ENCODE measurements at regions not wholly inside any gene's neighbourhood (a gene's known extent, or its start where the extent isn't known, plus 50 kb on each side); places are given as distances from the start of the nearest gene placed in this dataset.

DNA sequence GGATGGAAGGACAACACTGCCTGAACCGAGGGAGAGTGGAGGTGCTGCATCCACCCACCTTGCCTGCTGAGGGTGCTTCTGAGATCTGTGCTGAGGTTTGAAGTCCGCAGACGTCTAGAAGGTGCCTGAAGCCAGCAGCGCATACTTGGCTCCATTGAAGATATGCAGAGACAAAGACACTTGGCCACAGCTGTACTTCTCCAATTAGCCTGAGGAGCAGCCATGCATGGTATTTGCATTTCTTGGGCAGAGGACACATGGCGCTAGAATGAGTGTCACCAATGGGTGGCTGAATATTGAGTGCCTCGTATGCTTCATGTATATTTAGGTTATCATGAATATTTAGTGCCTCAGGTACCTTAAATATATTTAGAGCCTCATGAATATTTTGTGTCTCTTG, 128.7 kb upstream of the ATP6AP2 start (continued):
- TF ChIP-seq, protein P1, sequence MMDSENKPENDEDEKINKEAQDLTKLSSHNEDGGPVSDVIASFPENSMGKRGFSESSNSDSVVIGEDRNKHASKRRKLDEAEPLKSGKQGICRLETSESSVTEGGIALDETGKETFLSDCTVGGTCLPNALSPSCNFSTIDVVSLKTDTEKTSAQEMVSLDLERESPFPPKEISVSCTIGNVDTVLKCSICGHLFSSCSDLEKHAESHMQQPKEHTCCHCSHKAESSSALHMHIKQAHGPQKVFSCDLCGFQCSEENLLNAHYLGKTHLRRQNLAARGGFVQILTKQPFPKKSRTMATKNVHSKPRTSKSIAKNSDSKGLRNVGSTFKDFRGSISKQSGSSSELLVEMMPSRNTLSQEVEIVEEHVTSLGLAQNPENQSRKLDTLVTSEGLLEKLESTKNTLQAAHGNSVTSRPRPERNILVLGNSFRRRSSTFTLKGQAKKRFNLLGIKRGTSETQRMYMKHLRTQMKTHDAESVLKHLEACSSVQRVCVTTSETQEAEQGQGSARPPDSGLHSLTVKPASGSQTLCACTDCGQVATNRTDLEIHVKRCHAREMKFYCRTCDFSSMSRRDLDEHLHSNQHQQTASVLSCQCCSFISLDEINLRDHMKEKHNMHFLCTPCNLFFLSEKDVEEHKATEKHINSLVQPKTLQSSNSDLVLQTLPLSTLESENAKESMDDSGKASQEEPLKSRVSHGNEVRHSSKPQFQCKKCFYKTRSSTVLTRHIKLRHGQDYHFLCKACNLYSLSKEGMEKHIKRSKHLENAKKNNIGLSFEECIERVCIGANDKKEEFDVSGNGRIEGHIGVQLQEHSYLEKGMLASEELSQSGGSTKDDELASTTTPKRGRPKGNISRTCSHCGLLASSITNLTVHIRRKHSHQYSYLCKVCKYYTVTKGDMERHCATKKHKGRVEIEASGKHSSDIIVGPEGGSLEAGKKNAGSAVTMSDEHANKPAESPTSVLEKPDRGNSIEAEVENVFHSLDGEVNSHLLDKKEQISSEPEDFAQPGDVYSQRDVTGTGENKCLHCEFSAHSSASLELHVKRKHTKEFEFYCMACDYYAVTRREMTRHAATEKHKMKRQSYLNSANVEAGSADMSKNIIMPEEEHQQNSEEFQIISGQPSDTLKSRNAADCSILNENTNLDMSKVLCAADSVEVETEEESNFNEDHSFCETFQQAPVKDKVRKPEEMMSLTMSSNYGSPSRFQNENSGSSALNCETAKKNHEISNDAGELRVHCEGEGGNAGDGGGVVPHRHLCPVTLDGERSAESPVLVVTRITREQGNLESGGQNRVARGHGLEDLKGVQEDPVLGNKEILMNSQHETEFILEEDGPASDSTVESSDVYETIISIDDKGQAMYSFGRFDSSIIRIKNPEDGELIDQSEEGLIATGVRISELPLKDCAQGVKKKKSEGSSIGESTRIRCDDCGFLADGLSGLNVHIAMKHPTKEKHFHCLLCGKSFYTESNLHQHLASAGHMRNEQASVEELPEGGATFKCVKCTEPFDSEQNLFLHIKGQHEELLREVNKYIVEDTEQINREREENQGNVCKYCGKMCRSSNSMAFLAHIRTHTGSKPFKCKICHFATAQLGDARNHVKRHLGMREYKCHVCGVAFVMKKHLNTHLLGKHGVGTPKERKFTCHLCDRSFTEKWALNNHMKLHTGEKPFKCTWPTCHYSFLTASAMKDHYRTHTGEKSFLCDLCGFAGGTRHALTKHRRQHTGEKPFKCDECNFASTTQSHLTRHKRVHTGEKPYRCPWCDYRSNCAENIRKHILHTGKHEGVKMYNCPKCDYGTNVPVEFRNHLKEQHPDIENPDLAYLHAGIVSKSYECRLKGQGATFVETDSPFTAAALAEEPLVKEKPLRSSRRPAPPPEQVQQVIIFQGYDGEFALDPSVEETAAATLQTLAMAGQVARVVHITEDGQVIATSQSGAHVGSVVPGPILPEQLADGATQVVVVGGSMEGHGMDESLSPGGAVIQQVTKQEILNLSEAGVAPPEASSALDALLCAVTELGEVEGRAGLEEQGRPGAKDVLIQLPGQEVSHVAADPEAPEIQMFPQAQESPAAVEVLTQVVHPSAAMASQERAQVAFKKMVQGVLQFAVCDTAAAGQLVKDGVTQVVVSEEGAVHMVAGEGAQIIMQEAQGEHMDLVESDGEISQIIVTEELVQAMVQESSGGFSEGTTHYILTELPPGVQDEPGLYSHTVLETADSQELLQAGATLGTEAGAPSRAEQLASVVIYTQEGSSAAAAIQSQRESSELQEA (CRISPR knock-in tag; IDR thresholded peaks at IDR 0.05; ENCODE audit: not compliant biosample characterization), result no peak
- TF ChIP-seq GABPA (IDR thresholded peaks at IDR 0.05; ENCODE audit: low read depth, low read length) (no peak), GABPA (CRISPR knock-in tag; IDR thresholded peaks at IDR 0.05; ENCODE audit: low read depth) (no peak), RFXAP (CRISPR knock-in tag; IDR thresholded peaks at IDR 0.05; ENCODE audit: borderline replicate concordance) (no peak)

DNA sequence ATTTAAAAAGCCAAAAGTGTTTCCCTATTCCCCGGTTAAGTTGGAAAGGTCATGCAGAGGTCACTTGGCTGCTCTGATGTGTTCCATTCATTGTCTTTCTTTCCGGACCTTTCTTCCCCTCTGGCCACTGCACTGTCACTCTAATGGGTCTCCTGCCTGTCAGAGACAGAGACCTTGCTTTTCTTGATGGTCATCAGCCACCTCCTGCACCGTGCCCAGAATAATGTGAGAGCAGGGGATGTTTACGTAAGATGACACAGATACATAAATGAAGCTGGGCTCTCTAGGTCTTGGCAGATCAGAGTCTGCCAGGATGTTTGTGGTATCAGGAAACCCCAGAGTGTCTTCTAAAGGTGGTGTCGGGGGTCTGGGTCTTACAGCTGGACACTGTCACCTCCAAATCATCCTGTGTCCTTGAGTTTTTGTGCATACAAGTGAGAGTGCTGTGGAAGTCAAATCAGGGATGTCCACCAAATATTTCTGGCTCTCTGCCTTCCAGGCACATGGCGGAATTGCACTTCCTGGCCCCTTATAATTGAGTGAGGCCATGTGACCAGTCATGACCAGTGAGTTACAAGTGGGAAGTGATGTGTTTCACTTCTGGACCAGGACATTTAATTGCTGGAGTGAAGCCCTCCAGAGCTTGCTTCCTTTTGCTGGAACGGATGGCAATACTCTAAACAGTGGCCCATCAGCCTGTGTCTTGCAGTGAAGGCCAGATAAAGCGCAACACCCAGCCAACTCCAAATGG, 130.6 kb upstream of the ATP6AP2 start:
- Histone ChIP-seq H3K27me3 (ENCODE audit: control insufficient read depth in 1 of 2, insufficient read depth in 2 of 2, low read length in 2 of 2) (no peaks in the 10 kb centered on the region), H3K27ac (ENCODE audit: extremely low read length, insufficient read depth, low read length) (no peak overlapping the region), H3K9ac (ENCODE audit: insufficient read depth, low read depth, low read length) (no peak overlapping the region), H3K4me1 (ENCODE audit: insufficient read depth, low read length) (no peaks in the 10 kb centered on the region), H4K20me1 (ENCODE audit: insufficient read depth, low read length) (no peaks in the 10 kb centered on the region), H3K36me3 (replicated peaks in 1 of 2; ENCODE audit: control insufficient read depth in 1 of 2, insufficient read depth in 2 of 2, low read length in 2 of 2) (no peaks in the 10 kb centered on the region), H3K4me3 (replicated peaks in 1 of 3; ENCODE audit: insufficient read depth in 1 of 3, low read depth in 2 of 3, low read length in 3 of 3) (no peak overlapping the region), H3K9me3 (ENCODE audit: low read length) (no peaks in the 10 kb centered on the region), H3K4me2 (ENCODE audit: low read depth, low read length) (no peak overlapping the region), H2AFZ (ENCODE audit: low read length) (no peak overlapping the region), H3K79me2 (ENCODE audit: insufficient read depth, low read length) (no peaks in the 10 kb centered on the region)
- in situ Hi-C loops (cut with HindIII; ENCODE audit: extremely low pct_ligation_motif_present, low pct_unique_long_range_greater_than_20kb), result no loop called here
- no TSS peak for BruUV-seq (replicated peaks)
- DNase-seq (ENCODE audit: low spot score) (no peak), FAIRE-seq (no peak), ATAC-seq (no peak)
- 49% methylated on average over 6 of the region's 8 CpGs for WGBS (ENCODE audit: low lambda C conversion rate)
- CTCF ChIA-PET (ENCODE audit: low intra/inter-chr PET ratio, low total read pairs), result no interaction called here
- POLR2A ChIA-PET, result no interaction called here
- intact Hi-C loops (cut with micrococcal nuclease; ENCODE audit: unreplicated experiment), result no loop called here
- TF ChIP-seq ZNF251 (CRISPR knock-in tag; IDR thresholded peaks at IDR 0.05), result no peak
- no peak for TF ChIP-seq ZSCAN9 (CRISPR knock-in tag; IDR thresholded peaks at IDR 0.05; ENCODE audit: borderline replicate concordance)
- no peak for TF ChIP-seq ZNF280D (CRISPR knock-in tag; IDR thresholded peaks at IDR 0.05)
- no peak for TF ChIP-seq ZNF207 (IDR thresholded peaks at IDR 0.05; ENCODE audit: borderline replicate concordance)
- no peak for TF ChIP-seq ZFP37 (CRISPR knock-in tag; IDR thresholded peaks at IDR 0.05; ENCODE audit: borderline replicate concordance)
- TF ChIP-seq ZNF124 (CRISPR knock-in tag; IDR thresholded peaks at IDR 0.05), result no peak
- no peak for TF ChIP-seq ZNF782 (CRISPR knock-in tag; IDR thresholded peaks at IDR 0.05; ENCODE audit: borderline replicate concordance)

All from HepG2 (cell line).